SH-SY5Y (cell line): ENCODE measurements at regions not wholly inside any gene's neighbourhood (a gene's known extent, or its start where the extent isn't known, plus 50 kb on each side); places are given as distances from the start of the nearest gene placed in this dataset.

Experiments
- GATA2 ChIP-seq: IDR thresholded peaks from 2 replicates; pipeline ENCODE4 v1.6.1; 2011; ENCODE audit warnings: mild to moderate bottlenecking, low read depth, low read length
- GATA3 ChIP-seq: IDR thresholded peaks from 2 replicates; pipeline ENCODE4 v1.6.1; 2011; ENCODE audit warnings: low read depth, mild to moderate bottlenecking, low read length, moderate library complexity

DNA sequence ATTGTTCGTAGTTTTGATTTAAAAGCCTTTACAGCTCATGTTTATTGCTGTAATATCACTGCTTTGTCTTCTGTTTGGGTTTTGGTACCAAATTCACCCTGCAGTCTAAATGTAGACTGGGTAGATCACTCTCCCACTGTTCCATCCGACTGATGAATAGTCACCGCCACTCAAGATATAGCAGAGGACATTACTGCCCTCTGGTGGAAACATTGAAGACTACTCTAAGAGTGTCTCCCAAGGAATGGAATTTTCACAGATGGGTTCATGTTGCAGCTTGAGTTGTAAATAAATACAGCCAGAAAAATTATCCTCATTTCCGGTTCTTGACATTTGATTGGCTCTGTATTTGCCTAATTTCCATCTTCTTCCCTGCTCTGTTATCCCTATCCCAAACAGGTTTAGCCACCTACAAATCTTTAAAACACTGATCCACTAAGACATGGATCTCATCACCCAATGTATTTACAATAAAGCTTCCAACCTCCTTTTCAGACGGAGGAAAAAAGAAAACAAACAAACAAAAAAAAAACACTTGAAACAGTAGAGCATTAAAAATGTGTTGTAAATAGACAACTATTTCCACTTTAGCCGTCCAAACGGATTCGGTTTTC is 198.3 kb upstream of the CPNE8 start:
- TF ChIP-seq GATA2: no peak
- TF ChIP-seq GATA3: no peak

DNA sequence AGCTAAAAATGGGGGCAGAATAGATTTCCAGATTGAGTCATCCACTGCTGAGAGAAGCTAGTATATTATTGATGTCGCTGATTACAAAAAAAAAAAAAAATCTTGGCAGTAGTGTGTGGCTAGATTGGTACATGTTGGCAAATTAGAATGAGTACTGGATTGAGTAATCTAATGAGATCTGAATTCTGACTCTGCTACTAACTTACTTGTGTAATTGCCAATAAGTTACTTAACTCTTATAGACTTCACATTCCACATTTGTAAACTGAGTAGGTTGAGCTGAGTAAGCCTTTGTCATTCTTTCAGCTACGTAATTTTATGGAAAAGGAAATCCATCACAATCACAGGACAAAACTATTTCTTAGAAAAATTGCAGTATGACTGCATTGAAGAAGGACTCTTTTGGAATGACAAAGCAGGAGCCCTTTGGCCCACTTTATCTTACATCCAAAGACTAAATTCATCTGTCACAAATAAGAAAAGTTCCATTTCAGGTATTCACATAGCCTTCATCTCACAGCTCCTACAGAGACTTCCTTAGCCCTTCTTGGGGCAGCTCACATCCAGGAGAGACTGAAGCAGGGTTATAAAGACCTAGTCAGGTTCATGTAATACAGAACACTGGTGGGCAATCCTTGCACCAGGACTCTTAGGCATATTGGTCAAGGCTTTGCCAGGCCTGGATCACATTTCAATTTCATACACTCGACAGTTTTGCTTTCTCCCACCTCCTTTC is 197.3 kb upstream of the CPNE8 start:
- no peak for TF ChIP-seq GATA2
- TF ChIP-seq GATA3: no peak

DNA sequence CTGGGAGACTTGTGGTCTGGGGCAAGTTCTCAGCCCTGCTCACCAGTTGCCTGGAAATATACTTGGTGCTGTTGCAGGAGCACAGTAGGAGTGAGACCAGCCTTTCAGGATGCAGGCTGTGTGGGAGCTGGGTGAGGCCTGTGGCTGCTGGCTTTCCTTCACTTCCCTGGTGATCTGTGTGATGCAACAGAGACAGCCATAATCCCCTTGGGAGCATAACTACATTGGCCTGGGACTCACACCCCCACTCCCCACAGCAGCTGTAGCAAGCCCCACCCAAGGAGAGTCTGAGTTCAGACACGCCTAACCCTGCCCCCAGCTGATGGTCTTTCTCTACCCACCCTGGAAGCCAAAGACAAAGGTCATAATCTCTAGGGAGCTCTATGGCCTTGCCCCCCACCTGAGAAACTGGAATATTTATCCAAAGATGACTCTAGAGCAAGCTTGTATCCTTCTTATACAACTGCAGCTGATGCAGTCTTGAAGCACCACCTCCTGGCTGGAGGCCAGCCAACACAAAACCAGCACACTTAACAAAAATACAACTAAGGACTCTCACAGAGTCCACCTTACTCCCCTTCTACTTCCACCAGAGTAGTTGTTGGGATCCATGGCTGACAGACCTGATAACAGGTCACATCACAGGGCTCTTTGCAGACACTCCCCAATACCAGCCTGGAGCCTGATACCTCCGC is 190.4 kb upstream of the CPNE8 start:
- no peak for TF ChIP-seq GATA3
- TF ChIP-seq GATA2: no peak

DNA sequence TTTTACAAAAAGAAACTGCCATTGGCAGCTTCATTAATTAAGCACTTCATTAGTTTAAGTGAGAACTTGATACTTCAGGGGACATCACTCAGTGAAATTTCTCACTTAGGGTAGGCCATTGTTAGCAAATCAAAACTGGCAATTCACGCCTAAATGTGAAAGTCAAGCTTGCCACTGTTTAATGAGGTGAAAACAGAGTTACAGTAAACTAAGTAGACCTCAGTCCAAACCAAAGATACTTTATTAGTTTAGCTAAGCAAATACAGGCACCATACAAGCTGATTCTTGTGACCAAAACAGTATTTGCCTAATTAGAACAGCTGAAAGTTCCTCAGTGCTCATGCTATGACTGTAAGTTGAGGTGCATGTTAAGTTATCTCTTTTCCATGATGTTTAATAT is 176.5 kb upstream of the CPNE8 start:
- TF ChIP-seq GATA3: no peak
- TF ChIP-seq GATA2: no peak

DNA sequence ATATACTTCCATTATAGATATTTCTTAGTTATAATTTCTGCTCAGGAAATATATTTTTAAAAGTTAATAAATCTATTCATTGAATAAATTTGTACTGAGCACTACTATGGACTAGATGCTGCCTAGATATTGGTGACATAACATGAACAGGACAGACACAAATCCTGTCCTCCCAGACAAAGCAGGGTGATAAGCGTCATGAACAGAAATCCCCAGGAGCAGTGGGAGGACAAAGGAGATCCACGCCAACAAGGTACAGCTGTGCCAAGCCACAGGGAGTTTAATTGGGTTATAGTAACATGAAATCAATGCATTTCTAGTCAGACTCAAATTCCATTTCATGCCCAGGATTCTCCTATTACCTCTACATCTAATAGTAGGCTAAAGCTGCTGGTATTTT is 171.8 kb upstream of the CPNE8 start:
- 0 out of 2 replicates have a peak, but pooled peaks have one; percentile 12 for TF ChIP-seq GATA2
- TF ChIP-seq GATA3: no peak

DNA sequence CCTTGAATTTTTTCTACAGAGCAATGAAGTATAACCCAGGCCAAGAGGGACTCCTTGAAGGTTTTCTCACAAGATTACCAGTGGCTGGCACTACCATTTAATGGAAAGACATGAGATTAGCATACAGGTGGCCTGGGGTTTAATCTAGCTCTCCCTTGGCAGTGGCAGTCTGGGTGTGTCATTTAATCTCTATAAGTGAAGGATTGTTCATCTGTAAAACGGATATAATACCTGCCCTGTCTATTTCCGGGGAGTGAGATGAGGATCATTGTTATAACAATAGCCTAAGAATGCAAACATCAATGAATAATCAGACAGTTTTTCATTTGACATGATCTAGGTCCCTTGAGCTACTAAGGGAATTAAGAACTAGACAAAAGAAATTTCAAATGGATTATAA is 168.7 kb upstream of the CPNE8 start:
- TF ChIP-seq GATA2 (no peak), GATA3 (no peak)

DNA sequence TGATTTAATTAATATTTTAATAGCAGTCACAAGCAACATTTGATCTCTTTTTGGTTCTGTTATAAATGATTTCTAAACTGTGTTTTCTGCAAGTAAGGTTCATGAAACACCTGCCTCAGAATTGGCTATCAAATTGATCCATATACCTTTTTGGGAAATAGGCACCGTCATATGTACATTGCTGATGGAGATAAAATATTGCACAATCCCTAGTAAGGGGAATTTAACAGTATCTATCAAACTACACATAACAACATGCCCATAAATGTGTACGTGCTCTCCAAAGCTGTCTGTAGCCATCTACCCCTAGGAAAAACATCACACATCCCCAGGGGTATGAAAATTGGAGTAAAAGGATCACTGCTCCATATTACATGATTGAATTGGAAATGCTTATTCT is 167.3 kb upstream of the CPNE8 start:
- TF ChIP-seq GATA3: no peak
- TF ChIP-seq GATA2: no peak

DNA sequence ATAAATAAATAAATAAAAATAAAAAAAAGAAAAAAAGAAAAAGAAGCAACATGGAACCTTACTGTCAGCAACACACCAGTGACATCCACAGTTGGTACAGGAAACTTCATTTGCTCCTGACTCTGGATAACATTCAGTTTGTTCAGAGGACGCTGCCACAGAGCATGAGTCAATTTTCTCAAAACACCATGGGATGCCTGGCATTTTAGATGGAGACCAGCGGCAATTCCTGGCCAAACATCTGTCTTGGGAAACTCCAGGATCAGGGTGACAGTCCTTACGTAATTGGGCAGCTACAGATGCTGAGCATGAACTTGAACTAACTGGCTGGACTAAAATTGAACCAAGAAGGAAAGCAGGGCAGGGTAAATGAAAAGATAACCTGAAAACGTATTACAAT is 166.2 kb upstream of the CPNE8 start:
- TF ChIP-seq GATA3 (no peak), GATA2 (no peak)

DNA sequence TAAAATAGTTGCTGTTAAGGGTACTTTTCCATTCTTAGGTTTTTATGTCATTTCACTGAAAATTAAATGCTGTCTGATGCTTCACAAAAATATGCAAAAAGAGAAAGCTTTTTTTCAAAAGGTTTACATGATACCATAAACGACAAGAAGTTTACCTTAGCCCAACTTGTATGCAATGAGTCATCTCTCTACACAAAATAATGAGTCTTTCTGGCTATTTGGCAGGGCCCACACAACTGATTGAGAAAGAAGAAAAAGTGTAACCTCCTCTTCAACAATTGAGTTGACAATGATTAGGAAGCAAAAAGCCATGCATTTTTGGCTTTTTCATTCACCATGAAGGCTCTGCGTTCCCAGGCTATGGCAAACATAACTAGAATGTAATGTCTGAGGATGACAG is 165.4 kb upstream of the CPNE8 start:
- TF ChIP-seq GATA3 (no peak), GATA2 (no peak)

DNA sequence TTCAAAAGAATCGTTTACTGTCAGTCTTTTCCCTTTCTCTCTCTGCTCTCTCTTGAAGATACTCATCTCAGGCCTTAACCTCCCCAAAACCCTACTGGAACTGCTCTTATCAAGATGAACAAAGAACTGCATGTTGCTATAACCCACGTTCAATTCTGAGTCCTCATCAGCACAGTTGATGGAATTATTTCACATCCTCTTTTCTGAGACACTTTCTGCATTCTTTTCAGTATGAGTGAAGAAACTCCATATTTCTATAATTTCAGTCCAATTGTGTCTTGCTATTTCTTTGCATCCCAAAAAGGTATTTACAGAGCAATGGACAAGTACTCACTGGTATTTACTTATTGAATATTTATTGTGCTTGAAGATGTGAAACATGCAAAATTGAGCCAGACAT is 160.1 kb upstream of the CPNE8 start:
- TF ChIP-seq GATA2 (no peak), GATA3 (no peak)

DNA sequence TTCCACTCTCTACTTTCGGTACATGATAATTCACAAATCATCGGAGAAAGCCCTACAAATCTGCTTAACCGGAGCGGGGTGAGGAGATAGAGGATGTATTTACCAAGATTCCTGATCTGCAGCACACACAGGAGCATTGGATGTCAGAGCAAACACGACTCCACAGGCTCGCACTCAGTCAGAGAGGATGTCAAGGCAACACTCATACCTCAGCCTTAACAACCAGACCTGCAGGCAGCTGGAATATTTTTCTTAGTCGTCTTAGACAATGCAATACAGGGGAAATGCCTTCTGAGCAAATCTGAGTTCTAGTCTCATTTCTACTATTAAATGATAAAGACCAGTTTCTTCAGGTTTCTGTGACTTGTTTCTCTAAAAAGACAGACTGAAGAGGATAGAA is 159.3 kb upstream of the CPNE8 start:
- TF ChIP-seq GATA2: no peak
- no peak for TF ChIP-seq GATA3

DNA sequence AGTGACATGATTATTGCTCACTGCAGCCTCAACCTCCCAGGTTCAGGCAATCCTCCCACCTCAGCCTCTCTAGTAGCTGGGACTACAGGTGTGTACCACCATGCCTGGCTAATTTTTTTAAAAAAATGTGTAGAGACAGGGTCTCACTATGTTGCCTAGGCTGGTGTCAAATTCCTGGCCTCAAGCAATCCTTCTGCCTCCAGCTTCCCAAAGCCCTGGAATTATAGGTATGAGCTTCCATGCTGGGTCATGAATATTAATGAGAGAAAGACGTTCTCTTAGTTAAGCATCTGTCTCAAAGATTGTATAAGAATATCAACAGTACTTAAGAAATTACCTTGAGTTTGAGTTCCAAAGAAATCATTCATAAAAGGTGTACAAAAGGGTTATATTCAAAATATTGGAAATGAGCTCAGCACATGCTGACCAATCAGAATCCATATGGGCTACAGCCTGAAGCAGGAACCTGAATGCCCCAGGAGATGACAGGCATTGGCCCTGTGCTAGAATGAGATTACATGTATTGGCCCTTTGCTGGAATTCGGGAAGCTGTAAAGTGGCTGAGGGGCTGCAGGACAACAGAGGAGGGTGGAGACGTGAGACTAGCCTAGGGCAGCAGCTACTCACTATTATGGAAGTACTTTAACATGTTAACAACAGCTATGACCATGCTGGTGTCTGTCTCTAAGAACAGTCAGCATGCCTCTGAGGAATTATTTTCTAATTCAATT is 157.0 kb upstream of the CPNE8 start:
- TF ChIP-seq GATA2 (no peak), GATA3 (no peak)

DNA sequence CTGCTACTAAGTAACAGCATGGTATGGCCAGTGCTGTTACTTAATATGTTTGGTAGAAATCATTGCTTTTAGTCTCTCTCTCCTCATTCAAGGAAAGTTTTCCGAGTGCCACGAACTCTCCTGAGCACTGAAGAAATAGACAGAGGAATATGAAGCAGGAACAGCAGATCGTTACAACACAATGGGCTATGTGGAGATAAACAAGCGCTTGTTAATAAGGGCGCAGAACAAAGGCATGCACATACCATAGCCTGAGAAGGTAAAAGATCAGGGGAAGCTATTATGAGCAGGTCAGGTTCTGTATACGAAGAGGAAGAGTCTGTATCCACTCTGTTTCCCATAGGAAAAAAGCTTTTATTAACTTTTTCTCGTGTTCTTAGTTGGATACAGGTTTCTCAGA is 156.2 kb upstream of the CPNE8 start:
- TF ChIP-seq GATA2 (no peak), GATA3 (no peak)

DNA sequence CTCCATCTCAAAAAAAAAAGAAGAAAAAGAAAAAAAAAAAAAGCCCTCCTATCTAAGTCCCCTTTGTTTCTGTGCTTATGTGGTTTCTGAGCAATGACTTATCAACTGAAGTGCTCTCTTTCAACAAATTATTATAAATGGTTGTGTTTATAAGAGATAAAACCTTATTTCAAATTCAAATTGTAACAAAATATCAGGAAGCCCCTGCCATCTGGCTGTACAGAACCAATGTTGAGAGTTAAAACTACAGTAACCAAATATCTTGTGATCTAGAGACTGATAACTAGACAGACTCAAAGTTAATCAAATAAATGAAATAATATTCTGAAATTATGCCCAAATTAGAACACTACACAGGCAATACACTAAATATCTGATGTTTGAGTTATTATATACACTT is 143.0 kb upstream of the CPNE8 start:
- TF ChIP-seq GATA2 (no peak), GATA3 (no peak)

DNA sequence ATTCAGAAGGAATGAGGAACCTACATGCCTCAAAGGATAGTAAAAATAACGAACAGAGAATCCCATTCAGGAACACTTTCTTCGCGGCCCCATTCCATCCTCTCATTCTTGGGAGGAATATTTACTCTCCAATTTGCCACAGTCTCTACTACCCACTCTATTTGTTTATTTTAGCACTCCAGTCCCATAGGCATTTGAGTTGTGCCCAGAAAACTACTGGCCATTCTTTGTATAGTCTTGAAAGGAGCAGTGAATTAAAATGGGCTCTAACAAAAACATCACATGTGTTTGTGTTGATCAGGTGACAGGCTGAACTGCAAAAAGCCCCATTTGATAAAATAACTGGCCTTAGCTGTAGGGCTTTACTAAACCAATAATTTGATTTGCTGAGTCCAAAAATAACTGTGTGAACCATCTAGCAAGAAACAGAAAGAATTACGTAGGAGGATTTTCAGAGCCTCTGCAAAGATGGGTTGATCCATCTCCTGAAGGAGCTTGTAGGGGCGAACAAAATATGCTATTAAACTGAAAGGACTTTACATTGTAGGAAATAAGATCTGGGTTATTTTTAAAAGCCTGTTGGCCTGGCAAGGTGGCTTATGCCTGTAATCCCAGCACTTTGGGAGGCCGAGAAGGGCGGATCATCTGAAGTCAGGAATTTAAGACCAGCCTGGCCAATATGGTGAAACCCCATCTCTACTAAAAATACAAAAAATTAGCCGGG is 142.3 kb upstream of the CPNE8 start:
- TF ChIP-seq GATA2 (no peak), GATA3 (no peak)
